CD14-positive monocyte (primary cell): ENCODE measurements at regions not wholly inside any gene's neighbourhood (a gene's known extent, or its start where the extent isn't known, plus 50 kb on each side); places are given as distances from the start of the nearest gene placed in this dataset.

Source experiments
- DNase-seq, 3 donors: peaks; one replicate each; pipeline ENCODE4 v3.0.0-alpha.2; 2011 to 2022
- H2AFZ ChIP-seq: 2 replicates; pipeline ENCODE4 v1.6.0; 2012; ENCODE audit warnings: mild to moderate bottlenecking, low read depth, low read length, inconsistent platforms; ENCODE audit not compliant: insufficient read depth, poor library complexity, severe bottlenecking
- H3K27ac ChIP-seq, 2 donors: 1 replicate in 1 of 2; 2 replicates in 1 of 2; pipeline ENCODE4 v1.5.1; 2012 to 2013; ENCODE audit warnings: low read length in 2 of 2, control low read depth in 1 of 2, inconsistent platforms in 1 of 2, low read depth in 1 of 2, mild to moderate bottlenecking in 1 of 2
- H3K27me3 ChIP-seq, 2 donors: one replicate each; pipeline versions ENCODE4 v1.6.0 to v1.6.1; 2011 to 2013; ENCODE audit warnings: low read length in 2 of 2; ENCODE audit not compliant: control insufficient read depth in 2 of 2, insufficient read depth in 2 of 2
- H3K36me3 ChIP-seq, 2 donors: replicated peaks in 1 of 2; 1 replicate in 1 of 2; 2 replicates in 1 of 2; pipeline versions ENCODE4 v1.5.1 to v1.6.1; 2012 to 2013; ENCODE audit warnings: low read length in 2 of 2, control low read depth in 1 of 2, inconsistent platforms in 1 of 2, mild to moderate bottlenecking in 1 of 2; ENCODE audit not compliant: insufficient read depth in 2 of 2, control insufficient read depth in 1 of 2
- H3K4me1 ChIP-seq, 2 donors: 1 replicate in 1 of 2; 2 replicates in 1 of 2; pipeline versions ENCODE4 v1.5.1 to v1.6.1; 2012 to 2013; ENCODE audit warnings: low read length in 2 of 2, control low read depth in 1 of 2, inconsistent platforms in 1 of 2, mild to moderate bottlenecking in 1 of 2, moderate library complexity in 1 of 2; ENCODE audit not compliant: insufficient read depth in 2 of 2, control insufficient read depth in 1 of 2
- H3K4me2 ChIP-seq: replicated peaks from 2 replicates; pipeline ENCODE3; 2012; ENCODE audit warnings: low read length, moderate library complexity, mild to moderate bottlenecking; ENCODE audit not compliant: poor library complexity, severe bottlenecking; ENCODE audit errors: extremely low read depth
- H3K4me3 ChIP-seq, 3 experiments: fragments of 200-600 bp in 1 of 3; sonication (generic) in 1 of 3; replicated peaks in 1 of 3; 1 replicate in 2 of 3; 2 replicates in 1 of 3; pipeline ENCODE4 v1.5.1; 2011 to 2013; ENCODE audit warnings: low read length in 3 of 3, mild to moderate bottlenecking in 3 of 3, control low read depth in 2 of 3, low read depth in 2 of 3, inconsistent platforms in 1 of 3, moderate library complexity in 1 of 3
- H3K79me2 ChIP-seq: 2 replicates; pipeline ENCODE4 v1.6.0; 2012; ENCODE audit warnings: mild to moderate bottlenecking, control low read depth, inconsistent platforms, low read length, moderate library complexity; ENCODE audit not compliant: insufficient read depth
- H3K9ac ChIP-seq: 2 replicates; pipeline ENCODE4 v1.6.0; 2017; ENCODE audit warnings: low read length, mild to moderate bottlenecking; ENCODE audit not compliant: insufficient read depth, poor library complexity, severe bottlenecking
- H3K9me3 ChIP-seq, 2 donors: replicated peaks in 1 of 2; 1 replicate in 1 of 2; 2 replicates in 1 of 2; pipeline versions ENCODE4 v1.5.1 to v1.6.1; 2012 to 2013; ENCODE audit warnings: low read length in 2 of 2, control low read depth in 1 of 2; ENCODE audit not compliant: control insufficient read depth in 1 of 2, insufficient read depth in 1 of 2
- H4K20me1 ChIP-seq: 2 replicates; pipeline ENCODE4 v1.6.0; 2012; ENCODE audit warnings: mild to moderate bottlenecking, low read length, control low read depth, moderate library complexity; ENCODE audit not compliant: insufficient read depth
- H3K27ac Mint-ChIP-seq, 7 donors: one replicate each; pipeline ENCODE4 v1.8.0; 2020; ENCODE audit warnings: mild to moderate bottlenecking in 7 of 7, mixed read lengths in 7 of 7, moderate library complexity in 6 of 7, inconsistent platforms in 2 of 7
- H3K27me3 Mint-ChIP-seq, 3 donors: one replicate each; pipeline ENCODE4 v1.8.0; 2021 to 2022; ENCODE audit warnings: low read depth in 3 of 3, mild to moderate bottlenecking in 3 of 3, mixed read lengths in 3 of 3, moderate library complexity in 3 of 3, inconsistent platforms in 1 of 3
- H3K36me3 Mint-ChIP-seq, 2 donors: one replicate each; pipeline ENCODE4 v1.8.0; 2020; ENCODE audit warnings: mixed read lengths in 2 of 2, inconsistent platforms in 1 of 2, mild to moderate bottlenecking in 1 of 2
- H3K4me1 Mint-ChIP-seq: one replicate; pipeline ENCODE4 v1.8.0; 2020; ENCODE audit warnings: mild to moderate bottlenecking, mixed read lengths
- H3K4me3 Mint-ChIP-seq, 2 donors: one replicate each; pipeline ENCODE4 v1.8.0; 2020; ENCODE audit warnings: mild to moderate bottlenecking in 2 of 2, mixed read lengths in 2 of 2, moderate library complexity in 1 of 2
- H3K9me3 Mint-ChIP-seq, 7 donors: one replicate each; pipeline ENCODE4 v1.8.0; 2020 to 2022; ENCODE audit warnings: mixed read lengths in 7 of 7, mild to moderate bottlenecking in 6 of 7, moderate library complexity in 6 of 7, inconsistent platforms in 2 of 7
- WGBS: methylation state at CpG from one replicate; pipeline ENCODE4 v1.1.5; 2013; ENCODE audit warnings: missing lambda C conversion rate; ENCODE audit not compliant: insufficient coverage; 5-methylcytosine and 5-hydroxymethylcytosine counted together
- intact Hi-C, 2 donors: fragments of 100-400 bp; cut with micrococcal nuclease; formaldehyde crosslinking; loops; one replicate each; pipeline versions ENCODE4 v1.15.0 to v1.15.1; 2023
- TF ChIP-seq, protein P1 (sequence below): fragments of 200-600 bp; IDR thresholded peaks from one replicate; pipeline ENCODE4 v1.8.0; 2022; ENCODE audit warnings: antibody characterized with exemption, mild to moderate bottlenecking

DNA sequence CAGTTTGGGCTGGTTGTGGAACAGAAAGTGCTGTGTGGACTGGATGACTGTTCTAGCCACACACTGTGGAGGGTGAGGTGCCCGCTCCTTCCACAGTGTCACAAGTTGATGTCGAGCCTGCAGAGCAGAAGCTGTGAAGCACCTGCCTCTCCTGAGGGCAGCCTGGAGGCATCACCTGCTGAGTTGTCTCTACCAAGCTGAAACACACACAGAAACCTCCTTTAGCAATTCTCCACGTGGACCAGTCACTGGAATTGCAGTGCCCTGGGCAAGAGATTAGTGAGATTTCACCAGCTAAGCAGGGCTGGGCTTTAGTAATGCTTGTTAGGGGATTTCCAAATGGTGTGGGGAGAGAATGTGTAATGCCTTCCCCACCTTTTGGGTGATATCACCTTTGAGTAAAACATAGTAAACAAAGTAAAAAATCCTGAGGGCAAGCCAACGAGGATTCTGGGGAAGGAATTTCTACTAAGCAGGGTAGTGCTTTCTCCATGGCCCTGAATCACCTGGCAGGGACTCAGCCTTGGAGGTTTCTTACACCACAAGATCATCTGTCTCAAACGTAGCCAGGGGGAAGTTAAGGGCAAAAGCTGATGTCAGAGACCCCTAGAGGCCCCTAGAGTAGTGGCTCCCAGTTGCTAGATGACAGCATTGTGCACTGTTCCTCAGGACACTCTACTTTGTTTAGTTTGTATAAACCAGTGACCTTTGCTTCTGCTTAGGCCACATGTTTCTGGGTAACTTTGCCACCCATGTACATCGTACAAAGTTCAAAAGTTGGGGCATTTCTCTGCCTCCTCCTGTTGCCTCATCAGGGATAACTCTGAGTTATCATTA is 233.1 kb upstream of the IGFBP3 start:
- H3K9ac ChIP-seq: no peak overlapping the region
- TF ChIP-seq, protein P1, sequence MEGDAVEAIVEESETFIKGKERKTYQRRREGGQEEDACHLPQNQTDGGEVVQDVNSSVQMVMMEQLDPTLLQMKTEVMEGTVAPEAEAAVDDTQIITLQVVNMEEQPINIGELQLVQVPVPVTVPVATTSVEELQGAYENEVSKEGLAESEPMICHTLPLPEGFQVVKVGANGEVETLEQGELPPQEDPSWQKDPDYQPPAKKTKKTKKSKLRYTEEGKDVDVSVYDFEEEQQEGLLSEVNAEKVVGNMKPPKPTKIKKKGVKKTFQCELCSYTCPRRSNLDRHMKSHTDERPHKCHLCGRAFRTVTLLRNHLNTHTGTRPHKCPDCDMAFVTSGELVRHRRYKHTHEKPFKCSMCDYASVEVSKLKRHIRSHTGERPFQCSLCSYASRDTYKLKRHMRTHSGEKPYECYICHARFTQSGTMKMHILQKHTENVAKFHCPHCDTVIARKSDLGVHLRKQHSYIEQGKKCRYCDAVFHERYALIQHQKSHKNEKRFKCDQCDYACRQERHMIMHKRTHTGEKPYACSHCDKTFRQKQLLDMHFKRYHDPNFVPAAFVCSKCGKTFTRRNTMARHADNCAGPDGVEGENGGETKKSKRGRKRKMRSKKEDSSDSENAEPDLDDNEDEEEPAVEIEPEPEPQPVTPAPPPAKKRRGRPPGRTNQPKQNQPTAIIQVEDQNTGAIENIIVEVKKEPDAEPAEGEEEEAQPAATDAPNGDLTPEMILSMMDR: no peak
- H3K27ac ChIP-seq: no peak overlapping the region
- Mint-ChIP-seq H3K27me3 (peaks cover 0 to 3% (median 0%) of the 10 kb centered on the region in 3 donors), H3K36me3 (no peaks in the 10 kb centered on the region), H3K27ac (no peak overlapping the region), H3K4me1 (no peaks in the 10 kb centered on the region), H3K9me3 (peaks cover 0 to 6% (median 2%) of the 10 kb centered on the region in 7 donors), H3K4me3 (no peak overlapping the region)
- H2AFZ ChIP-seq: no peak overlapping the region
- H3K4me2 ChIP-seq: no peak overlapping the region
- no peaks in the 10 kb centered on the region for H3K79me2 ChIP-seq
- 60% methylated on average over 3 of the region's 6 CpGs for WGBS
- no peak for DNase-seq
- H3K27me3 ChIP-seq: no peaks in the 10 kb centered on the region
- H3K9me3 ChIP-seq: no peaks in the 10 kb centered on the region
- no peak overlapping the region for H3K4me3 ChIP-seq
- intact Hi-C loops: no loop called here
- H3K36me3 ChIP-seq: no peaks in the 10 kb centered on the region
- H3K4me1 ChIP-seq: no peaks in the 10 kb centered on the region
- no peaks in the 10 kb centered on the region for H4K20me1 ChIP-seq

DNA sequence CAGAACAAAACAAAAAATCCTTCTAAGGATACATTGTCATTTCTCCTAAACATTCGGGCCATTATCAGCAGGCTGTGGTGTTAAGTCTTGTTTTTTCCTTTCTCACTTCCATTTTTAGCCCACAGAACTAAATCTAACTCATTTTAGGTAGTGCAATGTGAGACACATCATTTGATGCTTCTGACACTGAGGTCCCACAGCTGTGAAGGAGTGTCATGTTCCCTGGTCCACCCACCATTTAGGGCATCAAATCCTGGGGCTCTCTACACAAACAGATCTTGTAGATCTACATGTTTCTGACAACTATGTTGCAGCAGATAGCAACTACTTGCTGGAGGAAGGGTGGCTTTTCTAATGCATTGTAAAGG is 232.5 kb upstream of the IGFBP3 start:
- no CpG with 5 or more reads among the region's 1 CpG for WGBS
- no peak overlapping the region for H3K4me3 Mint-ChIP-seq

More for the DNA sequence above, 232.5 kb upstream of the IGFBP3 start:
- peaks cover 0 to 3% (median 0%) of the 10 kb centered on the region in 3 donors for H3K27me3 Mint-ChIP-seq
- no peaks in the 10 kb centered on the region for H3K4me1 Mint-ChIP-seq
- H3K27ac Mint-ChIP-seq: no peak overlapping the region
- no peaks in the 10 kb centered on the region for H3K36me3 Mint-ChIP-seq
- H3K9ac ChIP-seq: no peak overlapping the region
- no peaks in the 10 kb centered on the region for H4K20me1 ChIP-seq
- H3K4me1 ChIP-seq: no peaks in the 10 kb centered on the region
- H3K79me2 ChIP-seq: no peaks in the 10 kb centered on the region
- intact Hi-C loops: no loop called here
- no peaks in the 10 kb centered on the region for H3K27me3 ChIP-seq
- TF ChIP-seq, protein P1: no peak
- no peak overlapping the region for H2AFZ ChIP-seq
- no peak overlapping the region for H3K4me2 ChIP-seq
- no peaks in the 10 kb centered on the region for H3K36me3 ChIP-seq
- H3K9me3 Mint-ChIP-seq: peaks cover 0 to 6% (median 2%) of the 10 kb centered on the region in 7 donors
- DNase-seq: no peak
- no peak overlapping the region for H3K27ac ChIP-seq
- no peak overlapping the region for H3K4me3 ChIP-seq
- H3K9me3 ChIP-seq: no peaks in the 10 kb centered on the region
